ENCODE measurements at regions not wholly inside any gene's neighbourhood (a gene's known extent, or its start where the extent isn't known, plus 50 kb on each side); places are given as distances from the start of the nearest gene placed in this dataset.

GRCh38 chr5:8613078-8613685 is 744.2 kb downstream of the MTRR start:
- no peaks in the 10 kb centered on the region for H3K36me3 ChIP-seq (ENCODE audit: insufficient read depth)
- no peak overlapping the region for H3K27ac ChIP-seq
- H3K4me1 ChIP-seq (ENCODE audit: low read depth, poor library complexity, severe bottlenecking) = no peaks in the 10 kb centered on the region
- no peaks in the 10 kb centered on the region for H4K20me1 ChIP-seq (ENCODE audit: insufficient read depth)
- H3K9ac ChIP-seq = no peak overlapping the region
- H2AFZ ChIP-seq (ENCODE audit: low read depth) = no peak overlapping the region
- H3K4me3 ChIP-seq (IDR thresholded peaks at IDR 0.05; ENCODE audit: insufficient read depth, low read depth, low read length) = no peak overlapping the region
- no peak for TF ChIP-seq CTCF (conservative IDR thresholded peaks at IDR 0.05; ENCODE audit: low read depth, low read length)
- H3K79me2 ChIP-seq (ENCODE audit: insufficient read depth, low read depth) = no peaks in the 10 kb centered on the region
- no peaks in the 10 kb centered on the region for H3K27me3 ChIP-seq (ENCODE audit: insufficient read depth, low read depth)
- no peak overlapping the region for H3K4me2 ChIP-seq

- TF ChIP-seq CTCF (conservative IDR thresholded peaks at IDR 0.05; ENCODE audit: low read depth, low read length) = no peak
- no peak overlapping the region for H2AFZ ChIP-seq (ENCODE audit: low read depth)
- no peaks in the 10 kb centered on the region for H3K36me3 ChIP-seq (ENCODE audit: insufficient read depth)
Observed at GRCh38 chr5:8615142-8615858, 746.4 kb downstream of the MTRR start.

GRCh38 chr5:8628521-8628920 is 759.6 kb downstream of the MTRR start:
- H2AFZ ChIP-seq (ENCODE audit: low read depth) = no peak overlapping the region
- no peak overlapping the region for H3K27ac ChIP-seq
- no peak for TF ChIP-seq CTCF (conservative IDR thresholded peaks at IDR 0.05; ENCODE audit: low read depth, low read length)
- H3K27me3 ChIP-seq (ENCODE audit: insufficient read depth, low read depth) = no peaks in the 10 kb centered on the region
- H3K4me2 ChIP-seq = no peak overlapping the region
- no peaks in the 10 kb centered on the region for H3K79me2 ChIP-seq (ENCODE audit: insufficient read depth, low read depth)
- H3K9ac ChIP-seq = no peak overlapping the region
- no peaks in the 10 kb centered on the region for H3K36me3 ChIP-seq (ENCODE audit: insufficient read depth)
- no peak overlapping the region for H3K4me3 ChIP-seq (IDR thresholded peaks at IDR 0.05; ENCODE audit: insufficient read depth, low read depth, low read length)
- no peaks in the 10 kb centered on the region for H3K4me1 ChIP-seq (ENCODE audit: low read depth, poor library complexity, severe bottlenecking)
- H4K20me1 ChIP-seq (ENCODE audit: insufficient read depth) = no peaks in the 10 kb centered on the region

More at GRCh38 chr5:8615142-8615858, 746.4 kb downstream of the MTRR start:
- no peak overlapping the region for H3K9ac ChIP-seq
- H3K27me3 ChIP-seq (ENCODE audit: insufficient read depth, low read depth) = no peaks in the 10 kb centered on the region
- H3K4me3 ChIP-seq (IDR thresholded peaks at IDR 0.05; ENCODE audit: insufficient read depth, low read depth, low read length) = no peak overlapping the region
- H3K4me2 ChIP-seq = no peak overlapping the region
- H3K4me1 ChIP-seq (ENCODE audit: low read depth, poor library complexity, severe bottlenecking) = no peaks in the 10 kb centered on the region
- H3K79me2 ChIP-seq (ENCODE audit: insufficient read depth, low read depth) = no peaks in the 10 kb centered on the region
- no peaks in the 10 kb centered on the region for H4K20me1 ChIP-seq (ENCODE audit: insufficient read depth)
- H3K27ac ChIP-seq = no peak overlapping the region

DNA sequence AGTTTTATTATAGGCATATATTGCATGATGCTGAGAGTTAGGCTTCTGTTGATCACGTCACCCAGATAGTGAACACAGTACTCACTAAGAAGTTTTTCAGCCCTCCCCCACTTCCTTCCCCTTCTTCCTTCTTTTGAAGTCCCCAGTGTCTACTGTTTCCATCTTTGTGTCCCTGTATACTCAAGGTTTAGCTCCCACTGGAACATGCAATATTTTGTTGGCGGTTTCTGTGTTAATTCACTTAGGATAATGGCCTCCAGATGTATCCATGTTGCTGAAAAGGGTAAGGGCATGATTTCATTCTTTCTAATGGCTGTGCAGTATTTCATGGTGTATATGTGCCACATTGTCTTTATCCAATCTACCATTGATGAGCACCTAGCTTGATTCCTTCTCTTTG is 764.3 kb downstream of the MTRR start:
- H2AFZ ChIP-seq (ENCODE audit: low read depth) = no peak overlapping the region
- TF ChIP-seq CTCF (conservative IDR thresholded peaks at IDR 0.05; ENCODE audit: low read depth, low read length) = no peak
- H3K4me3 ChIP-seq (IDR thresholded peaks at IDR 0.05; ENCODE audit: insufficient read depth, low read depth, low read length) = no peak overlapping the region
- no peaks in the 10 kb centered on the region for H3K36me3 ChIP-seq (ENCODE audit: insufficient read depth)
- H3K4me1 ChIP-seq (ENCODE audit: low read depth, poor library complexity, severe bottlenecking) = no peaks in the 10 kb centered on the region
- no peaks in the 10 kb centered on the region for H4K20me1 ChIP-seq (ENCODE audit: insufficient read depth)
- no peak overlapping the region for H3K27ac ChIP-seq
- no peak overlapping the region for H3K9ac ChIP-seq
- no peaks in the 10 kb centered on the region for H3K27me3 ChIP-seq (ENCODE audit: insufficient read depth, low read depth)
- H3K4me2 ChIP-seq = no peak overlapping the region
- no peaks in the 10 kb centered on the region for H3K79me2 ChIP-seq (ENCODE audit: insufficient read depth, low read depth)

All from KMS-11 (cell line).